ELF-1 (cell line): ENCODE measurements at regions not wholly inside any gene's neighbourhood (a gene's known extent, or its start where the extent isn't known, plus 50 kb on each side); places are given as distances from the start of the nearest gene placed in this dataset.

ENCODE experiments used
- DNase-seq: peaks from one replicate; pipeline ENCODE4 v3.0.0-alpha.2; 2016; ENCODE audit warnings: low read depth, low spot score

DNA sequence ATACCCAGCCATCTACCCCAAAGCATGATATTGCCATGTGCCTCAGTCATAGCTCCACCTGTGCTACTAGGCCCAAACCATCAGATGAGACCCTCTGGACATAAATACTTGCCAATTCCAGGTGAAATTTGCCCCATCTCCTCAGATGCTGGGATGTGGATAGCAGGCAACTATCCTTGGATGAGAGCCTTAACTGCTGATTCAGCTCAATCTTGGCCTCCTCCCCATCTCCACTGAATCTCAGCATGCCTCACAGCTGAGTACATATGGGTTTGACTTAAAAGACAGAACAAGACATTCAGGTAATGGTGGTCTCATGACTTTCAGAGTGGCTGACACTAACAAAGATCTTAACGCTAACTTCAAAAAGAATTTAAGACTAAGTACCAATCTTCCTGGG, 50.8 kb upstream of the KLHL13 start:
- DNase-seq, result no peak

DNA sequence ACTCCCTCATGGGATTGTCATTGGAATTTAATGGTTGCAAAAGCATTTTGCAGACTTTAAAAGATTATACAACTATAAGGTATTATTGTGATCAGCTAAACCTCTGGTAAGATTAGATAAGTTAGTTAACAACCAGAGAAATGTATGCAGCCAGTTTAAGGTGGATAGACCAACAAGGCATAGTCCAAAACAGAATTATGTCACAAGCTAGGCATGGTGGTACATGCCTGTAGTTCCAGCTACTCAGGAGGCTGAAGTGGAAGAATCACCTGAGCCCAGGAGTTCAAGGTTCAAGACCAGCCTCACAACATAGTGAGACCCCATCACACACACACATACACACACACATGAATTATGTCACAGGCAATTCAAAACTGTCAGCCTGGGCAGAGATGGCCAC, 54.7 kb upstream of the KLHL13 start:
- DNase-seq, result no peak

DNA sequence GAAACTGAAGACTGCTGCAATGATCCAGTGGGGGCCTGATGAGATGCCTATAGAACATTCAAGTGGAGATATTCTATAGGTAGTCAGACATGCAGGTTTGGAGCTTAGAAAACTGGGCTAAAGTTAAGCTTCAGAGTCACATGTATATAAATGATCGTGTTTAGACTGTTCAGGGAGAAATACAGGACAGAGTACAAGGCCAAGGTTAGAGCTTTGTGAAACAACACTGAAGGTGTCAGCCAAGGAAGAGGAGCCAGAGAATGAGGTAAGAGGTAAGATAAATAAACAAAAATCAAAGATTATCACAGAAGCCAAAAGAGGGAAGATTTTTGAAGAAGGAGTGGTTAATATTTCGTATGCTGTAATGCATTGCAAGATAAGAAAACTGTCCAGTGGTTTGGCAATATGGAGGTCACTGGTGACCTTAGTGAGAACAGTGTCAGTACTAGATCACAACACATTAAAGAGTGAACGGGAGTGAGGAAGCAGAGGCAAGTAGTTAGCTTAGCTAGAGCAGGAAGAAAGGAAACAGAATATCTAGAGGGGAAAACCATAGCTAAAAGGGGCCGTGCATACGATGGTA, 58.0 kb upstream of the KLHL13 start:
- DNase-seq, result no peak

DNA sequence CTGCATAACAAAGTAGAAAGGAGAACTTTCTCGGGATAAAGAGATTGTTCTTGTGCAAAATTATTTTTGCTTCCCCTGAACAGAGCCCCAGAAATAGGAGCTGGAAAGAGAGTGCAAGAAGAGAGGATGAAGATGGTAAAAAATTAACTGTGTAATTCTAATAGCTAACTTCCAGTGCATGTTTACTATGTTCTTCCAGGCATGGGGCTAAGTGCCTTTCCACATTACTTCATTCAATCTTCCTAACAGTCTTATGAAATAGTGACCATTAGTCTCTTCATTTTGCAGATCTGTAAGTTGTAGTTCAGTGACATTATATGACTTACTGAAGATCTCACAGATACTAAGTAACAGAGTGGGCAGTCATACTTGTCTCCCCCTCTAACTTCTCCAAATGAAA, 61.1 kb upstream of the KLHL13 start:
- DNase-seq, result no peak

DNA sequence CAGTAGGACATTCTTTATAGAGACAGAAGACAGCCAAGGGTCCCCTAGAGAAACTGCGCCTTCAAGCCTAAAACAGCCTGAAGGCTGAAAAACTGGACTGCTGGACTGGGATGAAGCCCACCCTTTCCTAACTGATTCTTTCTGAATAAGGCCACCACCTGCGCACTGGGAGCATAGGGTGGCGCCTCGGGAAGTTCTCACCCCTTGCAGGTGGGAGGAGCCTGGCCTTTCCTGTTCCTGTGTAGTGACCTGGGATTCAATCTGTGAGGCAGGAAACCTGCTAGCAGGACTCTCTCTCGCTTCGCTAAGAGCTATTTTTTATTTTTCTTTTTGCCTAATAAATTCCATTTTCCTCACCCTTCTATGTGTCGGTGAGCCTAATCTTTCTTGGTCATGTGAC, 61.8 kb upstream of the KLHL13 start:
- DNase-seq, result no peak

DNA sequence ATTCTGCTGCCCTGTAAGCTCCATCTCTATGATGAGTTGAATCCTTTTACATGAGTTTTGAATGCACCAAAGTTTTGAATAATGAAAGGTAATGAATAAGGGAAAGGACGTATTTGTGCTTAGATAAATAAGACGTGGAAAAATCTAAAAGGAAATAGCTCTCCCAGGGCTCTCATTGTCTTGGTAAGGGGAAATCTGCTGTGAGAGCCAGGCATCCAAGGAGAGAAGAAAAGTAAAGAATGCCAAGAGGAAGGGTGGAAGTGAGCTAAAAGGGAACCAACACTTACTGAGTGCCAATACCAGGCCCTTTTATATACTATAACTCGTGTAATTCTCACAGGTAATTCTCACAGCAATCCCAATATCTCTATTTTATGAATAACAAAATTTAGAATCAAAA, 62.6 kb upstream of the KLHL13 start:
- no peak for DNase-seq

DNA sequence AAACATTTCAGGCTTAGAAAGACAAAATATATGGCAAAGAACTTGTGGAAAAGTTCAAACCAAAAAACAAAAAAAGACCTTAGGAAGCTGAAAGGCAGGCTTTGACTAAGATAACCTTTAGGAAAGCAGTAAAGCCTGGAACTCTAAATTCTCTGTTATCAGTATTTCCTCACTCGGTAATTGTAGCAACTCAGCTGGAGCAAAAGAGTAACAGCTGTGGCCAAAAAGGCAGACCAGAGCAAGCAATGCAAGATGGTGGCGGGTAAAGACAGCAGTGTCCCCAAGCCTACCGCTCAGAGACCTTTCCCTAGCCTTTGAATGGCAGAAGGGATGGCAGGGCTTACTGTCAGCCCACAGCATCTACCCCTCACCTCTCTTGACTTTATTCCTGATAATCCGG, 63.1 kb upstream of the KLHL13 start:
- DNase-seq, result no peak

DNA sequence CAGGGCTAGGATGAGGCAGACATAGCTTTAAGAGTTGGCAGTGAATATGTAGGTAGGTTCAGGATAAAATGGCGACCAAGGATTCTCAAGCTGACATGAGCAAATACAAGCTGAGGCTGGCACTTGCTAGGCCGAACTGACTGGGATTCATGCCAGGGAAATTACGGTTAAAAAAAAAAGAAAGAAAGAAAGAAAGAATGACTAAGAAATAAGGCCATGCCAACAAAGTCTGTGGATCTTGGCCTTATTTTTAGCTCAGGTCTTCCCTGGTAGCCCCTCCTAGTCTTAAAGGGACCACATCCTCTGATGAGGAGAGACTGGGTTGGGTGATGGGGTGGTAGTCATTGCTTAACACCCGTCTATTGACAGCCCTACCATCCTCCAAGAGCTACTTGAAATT, 64.4 kb upstream of the KLHL13 start:
- DNase-seq, result no peak

DNA sequence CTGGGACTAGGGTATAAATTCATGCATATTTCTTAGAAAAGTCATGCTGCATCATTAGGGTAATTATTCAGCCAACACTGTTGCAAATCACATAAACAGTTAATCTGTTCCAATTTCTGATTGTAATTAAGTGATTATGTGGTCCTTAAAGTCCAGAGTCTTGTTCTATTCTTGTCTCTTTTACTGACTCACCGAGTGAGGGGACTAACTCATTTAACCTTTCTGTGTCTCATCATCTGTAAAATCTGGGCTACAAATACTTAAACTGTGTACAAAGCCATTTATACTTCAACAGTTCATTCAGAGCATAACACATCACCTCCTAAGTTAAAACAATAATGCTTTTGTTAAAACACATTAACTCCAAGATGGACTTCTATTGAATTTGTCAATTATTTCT, 65.4 kb upstream of the KLHL13 start:
- no peak for DNase-seq

DNA sequence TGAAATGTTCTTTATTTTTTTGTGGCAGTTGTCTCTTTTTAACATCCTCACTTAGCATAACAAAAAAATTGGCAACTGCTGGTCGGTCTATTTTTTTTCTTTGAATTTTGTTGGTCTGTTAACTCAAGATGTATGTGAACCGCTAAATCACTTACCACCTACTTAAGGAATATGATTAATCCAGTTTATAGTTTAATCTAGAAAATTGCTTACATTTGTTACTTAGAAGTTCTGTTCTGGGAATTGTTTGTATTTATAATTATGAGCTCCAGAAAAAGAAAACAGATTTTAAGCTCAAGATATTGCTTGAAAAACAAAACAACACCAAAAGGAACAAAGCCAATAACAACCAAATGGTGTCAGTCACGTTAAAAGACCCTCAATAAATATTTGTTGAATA, 66.1 kb upstream of the KLHL13 start:
- DNase-seq, result no peak

DNA sequence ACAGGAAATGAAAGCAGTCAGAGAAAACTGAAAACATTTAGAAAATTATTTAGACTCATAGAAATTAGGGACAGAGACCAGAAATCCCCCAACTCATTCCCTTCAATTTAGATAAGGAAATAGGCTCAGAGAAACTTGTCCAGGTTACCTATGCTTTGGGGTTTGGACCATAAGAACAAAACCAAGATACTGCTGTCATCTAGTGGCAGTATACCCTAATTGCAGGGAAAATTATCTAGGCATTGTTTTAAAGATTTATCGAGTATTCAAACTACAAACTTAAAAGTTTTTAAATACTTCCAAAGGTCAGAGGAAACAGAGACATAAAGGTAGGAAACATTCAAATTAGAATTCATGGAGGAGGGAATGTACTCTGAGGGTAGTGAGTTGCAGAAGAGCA, 67.0 kb upstream of the KLHL13 start:
- no peak for DNase-seq

DNA sequence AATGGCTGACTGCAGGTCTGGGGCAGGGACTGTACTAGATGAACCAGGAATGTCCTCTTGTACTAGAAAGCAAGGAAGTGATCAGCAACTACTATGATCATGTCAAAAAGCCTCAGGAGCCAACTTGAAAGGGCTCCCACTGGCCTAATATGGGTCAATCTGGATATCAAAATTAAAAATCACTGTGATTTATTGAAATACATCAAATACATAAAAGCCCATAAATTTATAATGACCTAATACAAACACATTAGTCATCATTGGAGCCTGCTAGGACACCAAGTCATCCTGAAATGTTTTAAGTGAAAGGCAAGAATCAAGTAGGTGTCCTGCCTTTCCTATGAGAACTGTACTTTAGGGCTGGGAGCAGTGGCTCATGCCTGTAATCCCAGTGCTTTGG, 70.5 kb upstream of the KLHL13 start:
- DNase-seq, result no peak

DNA sequence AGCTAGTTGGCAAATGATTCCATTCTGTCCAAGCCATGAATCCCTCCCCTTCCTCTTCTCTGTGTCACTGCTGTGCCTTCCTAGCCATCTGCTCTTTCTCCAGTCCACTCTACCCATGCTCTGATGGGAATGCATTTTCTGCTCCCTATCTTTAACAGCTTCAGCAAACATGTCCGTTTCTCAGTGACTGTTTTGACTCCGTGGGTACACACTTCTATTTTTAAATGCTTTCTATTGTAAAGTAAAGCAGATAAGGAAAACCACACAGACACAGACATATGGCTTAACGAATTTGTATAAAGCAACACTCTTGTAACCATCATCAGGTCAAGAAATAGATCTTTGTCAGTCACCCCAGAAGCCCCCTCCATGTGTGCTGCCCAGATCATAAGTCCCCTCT, 72.4 kb upstream of the KLHL13 start:
- DNase-seq, result no peak

DNA sequence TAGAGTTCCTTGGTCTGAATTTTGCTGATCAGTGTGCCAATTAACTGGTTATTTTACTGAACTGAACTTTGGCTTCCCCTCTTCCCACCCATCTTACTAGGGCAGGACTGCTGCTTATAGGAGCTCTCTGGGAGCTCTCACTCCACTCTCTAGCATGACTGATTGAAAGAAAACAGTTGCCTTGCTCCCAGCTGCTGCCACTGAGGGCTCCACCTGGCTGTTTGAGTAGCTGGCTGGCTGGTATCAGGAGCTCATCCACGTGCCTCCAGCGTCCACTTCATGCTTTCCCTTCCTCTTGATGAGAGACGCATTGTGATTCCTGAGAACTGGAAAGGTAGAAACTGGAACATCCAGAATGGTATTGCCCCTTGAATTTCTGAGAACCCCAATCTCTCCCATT, 73.0 kb upstream of the KLHL13 start:
- peak; percentile 35 for DNase-seq

DNA sequence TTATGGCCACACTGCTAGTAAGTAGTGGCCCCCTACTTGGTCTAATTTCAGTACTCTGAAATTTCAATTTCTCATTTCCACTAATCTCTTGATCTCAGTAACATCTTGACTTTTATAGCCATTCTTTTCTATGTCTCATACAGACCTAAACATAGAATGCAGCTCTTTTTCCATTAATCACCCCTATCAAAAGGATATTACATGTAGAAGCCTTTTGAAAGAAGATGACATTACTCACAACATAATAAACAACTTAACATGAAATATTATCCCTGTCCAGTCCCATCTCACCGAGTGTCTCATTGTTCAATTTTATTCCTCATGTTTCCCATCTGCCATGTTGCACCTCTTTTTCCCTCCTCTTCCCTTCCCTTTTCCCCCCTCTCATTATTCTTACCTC, 81.1 kb upstream of the KLHL13 start:
- DNase-seq, result no peak

DNA sequence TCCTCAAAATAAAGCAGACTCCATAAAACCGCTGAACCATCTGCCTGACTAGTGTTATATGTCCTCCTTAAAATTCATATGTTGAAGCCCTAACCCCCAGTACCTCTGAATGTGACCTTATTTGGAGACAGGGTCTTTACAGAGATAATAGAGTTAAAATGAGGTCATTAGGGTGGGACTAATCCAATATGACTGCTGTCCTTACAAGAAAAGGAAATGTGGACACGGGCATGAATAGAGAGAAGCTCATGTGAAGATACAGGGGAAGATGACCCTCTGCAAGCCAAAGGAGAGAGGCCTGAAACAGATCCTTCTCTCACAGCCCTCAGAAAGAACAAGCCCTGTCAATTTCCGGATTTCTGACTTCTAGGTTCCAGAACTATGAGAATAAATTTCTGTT, 82.0 kb upstream of the KLHL13 start:
- DNase-seq, result no peak

DNA sequence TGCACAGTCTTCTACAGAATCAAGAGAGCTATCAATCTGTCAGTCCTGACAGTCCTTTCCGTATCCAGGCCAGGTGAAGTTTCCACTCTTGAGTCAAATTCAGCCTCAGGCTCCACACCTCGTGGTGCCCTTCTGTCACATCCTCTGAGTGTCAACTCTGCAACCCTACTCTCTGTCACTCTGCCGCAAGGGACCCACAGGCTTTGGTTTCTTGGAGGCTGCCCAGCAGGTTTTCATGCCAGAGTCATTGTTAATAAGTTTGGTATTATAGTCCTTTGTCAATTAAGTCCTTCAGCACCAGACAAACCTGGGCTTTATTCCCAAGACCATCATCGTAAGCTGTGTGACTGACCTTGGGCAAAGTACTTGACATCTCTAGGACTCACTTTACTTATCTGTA, 83.4 kb upstream of the KLHL13 start:
- no peak for DNase-seq

DNA sequence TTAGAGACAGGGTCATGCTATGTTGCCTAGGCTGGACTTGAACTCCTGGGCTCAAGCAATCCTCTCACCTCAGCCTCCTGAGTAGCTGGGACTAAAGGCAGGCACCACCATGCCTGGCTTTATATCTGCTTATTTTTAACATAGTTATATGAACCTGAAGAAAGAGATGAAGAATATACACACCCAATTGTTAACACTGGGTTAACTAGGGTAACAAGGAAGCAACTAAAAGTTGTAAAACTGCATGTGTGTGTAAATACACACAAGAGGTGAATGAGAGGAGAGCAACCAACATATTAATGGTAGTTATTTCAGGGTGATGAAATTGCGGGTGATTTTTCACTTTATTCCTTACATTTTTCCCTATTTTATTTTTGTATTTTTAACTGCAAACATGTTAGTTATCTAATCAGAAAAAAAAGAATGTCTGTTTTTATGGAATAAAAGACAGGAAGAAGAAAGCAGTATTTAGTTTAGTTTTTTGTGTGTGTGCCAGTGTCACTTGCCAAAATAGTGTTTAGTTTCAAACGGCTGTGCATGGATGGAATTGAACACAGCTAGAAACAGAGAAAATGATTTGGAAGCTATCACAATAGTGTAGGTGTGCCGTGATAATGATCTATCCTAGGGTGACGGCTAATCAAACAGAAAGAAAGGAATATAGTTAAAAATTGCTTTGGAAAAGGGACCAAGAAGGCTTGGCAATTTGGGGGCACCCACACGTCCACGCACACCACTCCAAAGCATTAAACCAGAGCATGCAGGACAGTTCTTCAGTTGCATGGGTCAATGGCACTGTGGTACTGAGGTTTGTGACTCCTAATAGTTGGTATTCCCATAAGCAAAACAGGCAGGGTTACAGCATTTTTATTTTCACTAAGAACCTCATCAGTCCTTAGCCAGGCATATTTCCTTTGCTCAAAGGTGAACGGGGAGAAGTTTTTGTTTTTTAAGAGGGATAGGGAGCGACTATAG, 89.1 kb upstream of the KLHL13 start:
- no peak for DNase-seq

DNA sequence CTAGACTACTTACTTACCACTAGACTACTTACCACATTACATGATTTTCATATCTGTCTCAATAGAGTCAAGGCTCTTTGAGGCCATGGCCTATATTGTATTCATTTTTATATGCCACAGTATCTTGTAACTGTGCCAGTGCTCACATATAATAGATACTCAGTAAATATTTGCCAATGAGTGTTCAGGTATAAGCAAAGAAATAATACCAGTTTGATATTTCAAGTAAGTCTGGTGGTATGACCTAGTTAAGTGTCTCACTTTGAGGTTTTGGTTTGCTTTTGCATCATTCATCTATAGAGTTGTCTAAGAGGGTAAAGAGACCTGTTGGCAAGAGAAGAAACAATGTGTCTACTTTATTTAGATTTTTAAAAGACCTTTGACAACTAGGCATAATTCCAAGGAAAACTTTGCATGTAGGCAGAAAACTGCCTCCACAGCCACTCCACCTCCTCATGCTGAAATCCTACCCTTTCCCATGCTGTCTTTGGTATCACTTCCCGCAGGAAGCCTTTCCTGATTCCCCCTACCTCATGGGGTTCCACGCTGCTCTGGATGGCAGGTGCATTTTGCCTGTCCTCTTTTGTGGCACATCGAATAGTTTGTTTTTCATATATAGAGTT, 91.3 kb upstream of the KLHL13 start:
- no peak for DNase-seq

DNA sequence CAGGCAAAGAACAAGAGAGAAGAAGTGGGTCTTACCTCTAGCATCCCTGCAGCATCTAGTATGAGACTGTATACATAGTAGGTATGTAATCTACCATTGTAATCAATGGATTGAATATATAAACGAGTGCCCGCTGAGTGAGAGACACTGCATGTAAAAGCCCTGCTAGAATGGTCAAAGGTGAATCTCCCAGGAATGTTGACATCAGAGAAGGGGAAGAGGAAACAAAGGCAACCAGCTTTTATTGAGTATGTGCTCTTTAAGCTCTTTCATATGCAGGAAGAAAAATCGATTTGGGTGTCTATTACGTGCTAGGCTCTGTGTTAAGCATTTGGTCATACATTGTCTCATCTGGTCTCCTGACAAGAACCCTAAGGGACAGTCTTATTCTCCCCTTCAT, 91.9 kb upstream of the KLHL13 start:
- no peak for DNase-seq

DNA sequence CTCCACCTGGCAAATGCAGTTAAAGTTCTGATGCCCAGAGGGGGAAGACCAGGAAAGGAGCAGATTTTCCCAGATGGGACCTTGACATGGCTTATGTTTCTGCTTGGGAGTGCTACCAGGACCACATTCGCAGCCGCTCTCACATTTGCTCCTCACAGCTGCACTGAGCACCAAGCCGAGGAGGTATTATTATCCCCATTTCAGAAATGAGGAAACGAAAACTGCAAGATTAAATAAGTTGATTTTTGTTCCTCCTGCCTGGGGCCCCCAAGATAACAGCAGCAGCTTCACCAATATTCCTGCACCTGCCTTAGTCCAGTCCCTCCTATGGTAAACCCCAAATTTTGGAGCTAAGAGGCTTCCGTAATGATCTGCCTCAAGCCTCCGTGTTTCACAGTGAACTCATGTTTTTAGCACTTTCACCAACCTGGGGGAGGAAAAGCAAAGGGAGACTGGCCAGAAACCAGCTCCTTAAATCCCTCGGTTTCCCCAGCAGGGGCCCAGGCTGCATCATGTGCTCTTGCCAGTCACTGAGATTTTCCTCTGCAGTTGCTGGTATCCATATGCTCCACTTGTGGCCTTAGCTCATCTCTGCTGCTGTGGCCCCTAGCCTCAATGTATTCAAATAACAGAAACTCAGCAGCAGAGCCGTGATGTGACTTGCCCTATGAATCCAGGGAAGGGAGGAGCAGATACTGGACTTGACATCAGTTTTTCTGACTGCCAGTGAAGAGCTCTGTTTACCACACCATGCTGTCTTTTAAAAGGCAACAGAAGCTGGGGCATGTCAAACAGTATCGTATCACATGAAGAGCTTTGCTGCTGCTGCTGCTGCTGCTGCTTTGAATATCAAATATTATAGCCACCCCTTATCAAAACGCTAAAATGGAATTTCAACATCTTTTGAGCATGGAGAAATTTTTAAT, 95.5 kb upstream of the KLHL13 start:
- no peak for DNase-seq

DNA sequence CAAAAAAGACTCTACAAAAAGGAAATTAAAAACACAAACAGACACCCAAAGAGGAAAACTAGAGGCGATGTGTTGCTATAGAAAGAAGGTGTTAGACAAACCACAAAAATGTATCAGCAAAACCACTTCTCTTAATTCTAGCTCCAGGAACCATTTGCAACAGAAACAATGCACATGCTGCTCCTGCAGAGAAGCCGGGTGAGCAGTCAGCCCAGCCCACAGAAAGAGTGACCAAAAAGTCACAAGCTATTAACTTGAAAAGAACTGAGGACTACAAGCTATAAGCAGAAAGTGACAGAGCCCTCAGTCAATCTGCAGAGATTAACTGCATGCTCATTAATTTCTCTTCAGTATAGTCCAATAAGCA, 96.2 kb upstream of the KLHL13 start:
- DNase-seq, result no peak
